Stimulated activated effector memory CD8-positive, alpha-beta T cell treated with anti-CD3 and anti-CD28 coated beads, Interleukin-12 subunit alpha, Interleukin-12 subunit beta, amount 100 ng/mL, for 72 hours (primary cell): ENCODE measurements at regions not wholly inside any gene's neighbourhood (a gene's known extent, or its start where the extent isn't known, plus 50 kb on each side); places are given as distances from the start of the nearest gene placed in this dataset.

Experiments
- ATAC-seq: fragments of 150-1000 bp; cut with Tn5 transposase; 2 replicates; pipeline ENCODE4 v1.10.0; 2021
- DNase-seq, 2 donors: peaks; one replicate each; pipeline ENCODE4 v3.0.0; 2021 to 2022; ENCODE audit warnings: low spot score in 2 of 2
- H3K27ac Mint-ChIP-seq: one replicate; pipeline ENCODE4 v1.8.0; 2022; ENCODE audit warnings: mild to moderate bottlenecking, mixed read lengths
- H3K36me3 Mint-ChIP-seq: one replicate; pipeline ENCODE4 v1.8.0; 2022; ENCODE audit warnings: mild to moderate bottlenecking, mixed read lengths
- H3K4me1 Mint-ChIP-seq: one replicate; pipeline ENCODE4 v1.8.0; 2022; ENCODE audit warnings: mixed read lengths
- H3K4me3 Mint-ChIP-seq: one replicate; pipeline ENCODE4 v1.8.0; 2022; ENCODE audit warnings: mild to moderate bottlenecking, mixed read lengths
- H3K9me3 Mint-ChIP-seq: one replicate; pipeline ENCODE4 v1.8.0; 2022; ENCODE audit warnings: mixed read lengths

- Mint-ChIP-seq H3K4me1 (no peaks in the 10 kb centered on the region), H3K4me3 (no peak overlapping the region), H3K9me3 (peaks cover 21% of the 10 kb centered on the region), H3K27ac (no peak overlapping the region), H3K36me3 (no peaks in the 10 kb centered on the region)
- no peak for ATAC-seq
- no peak for DNase-seq
Measured at GRCh38 chr13:64293923-64294322, 2878.3 kb upstream of the PCDH20 start.

- DNase-seq (no peak), ATAC-seq (no peak)
- H3K27ac Mint-ChIP-seq: no peak overlapping the region
- H3K4me1 Mint-ChIP-seq: no peaks in the 10 kb centered on the region
- no peaks in the 10 kb centered on the region for H3K36me3 Mint-ChIP-seq
- no peak overlapping the region for H3K4me3 Mint-ChIP-seq
- peaks cover 30% of the 10 kb centered on the region for H3K9me3 Mint-ChIP-seq
Measured at GRCh38 chr13:64289702-64290101, 2874.1 kb upstream of the PCDH20 start.

- ATAC-seq: no peak
- no peaks in the 10 kb centered on the region for H3K4me1 Mint-ChIP-seq
- no peak overlapping the region for H3K4me3 Mint-ChIP-seq
- no peaks in the 10 kb centered on the region for H3K36me3 Mint-ChIP-seq
- H3K9me3 Mint-ChIP-seq: peaks cover 12% of the 10 kb centered on the region
- no peak overlapping the region for H3K27ac Mint-ChIP-seq
- no peak for DNase-seq
Measured at GRCh38 chr13:64283926-64284325, 2868.3 kb upstream of the PCDH20 start.

GRCh38 chr13:64278493-64278892 lies 2862.8 kb upstream of the PCDH20 start:
- no peaks in the 10 kb centered on the region for H3K9me3 Mint-ChIP-seq
- DNase-seq: no peak

DNA sequence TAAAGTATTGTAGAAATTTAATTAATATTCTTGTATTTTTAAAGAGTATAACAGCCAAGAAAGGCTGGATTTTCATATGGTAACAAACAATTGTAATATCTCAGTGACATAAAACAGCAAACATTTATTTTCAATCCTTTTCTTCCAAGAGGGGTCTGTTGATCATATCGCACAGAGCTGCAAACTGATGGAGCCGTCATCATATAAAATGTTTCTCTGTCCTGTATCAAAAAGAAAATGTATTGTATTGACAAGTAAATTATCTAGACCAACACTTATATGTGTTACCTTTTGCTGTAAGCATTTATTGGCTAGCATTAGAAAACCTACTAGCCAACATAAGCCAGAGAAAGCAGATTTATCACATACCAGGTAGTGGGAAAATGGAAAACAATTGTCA lies 2861.4 kb upstream of the PCDH20 start:
- no peaks in the 10 kb centered on the region for H3K4me1 Mint-ChIP-seq
- H3K4me3 Mint-ChIP-seq: no peak overlapping the region
- H3K27ac Mint-ChIP-seq: no peak overlapping the region
- no peaks in the 10 kb centered on the region for H3K36me3 Mint-ChIP-seq
- ATAC-seq (no peak), DNase-seq (no peak)
- no peaks in the 10 kb centered on the region for H3K9me3 Mint-ChIP-seq

More at GRCh38 chr13:64278493-64278892, 2862.8 kb upstream of the PCDH20 start:
- Mint-ChIP-seq H3K27ac (no peak overlapping the region), H3K4me1 (no peaks in the 10 kb centered on the region), H3K4me3 (no peak overlapping the region), H3K36me3 (no peaks in the 10 kb centered on the region)
- ATAC-seq: no peak

- ATAC-seq (no peak), DNase-seq (no peak)
- Mint-ChIP-seq H3K4me3 (no peak overlapping the region), H3K9me3 (peaks cover under 1% of the 10 kb centered on the region), H3K27ac (no peak overlapping the region), H3K36me3 (no peaks in the 10 kb centered on the region), H3K4me1 (no peaks in the 10 kb centered on the region)
Measured at GRCh38 chr13:64276232-64276631, 2860.6 kb upstream of the PCDH20 start.

DNA sequence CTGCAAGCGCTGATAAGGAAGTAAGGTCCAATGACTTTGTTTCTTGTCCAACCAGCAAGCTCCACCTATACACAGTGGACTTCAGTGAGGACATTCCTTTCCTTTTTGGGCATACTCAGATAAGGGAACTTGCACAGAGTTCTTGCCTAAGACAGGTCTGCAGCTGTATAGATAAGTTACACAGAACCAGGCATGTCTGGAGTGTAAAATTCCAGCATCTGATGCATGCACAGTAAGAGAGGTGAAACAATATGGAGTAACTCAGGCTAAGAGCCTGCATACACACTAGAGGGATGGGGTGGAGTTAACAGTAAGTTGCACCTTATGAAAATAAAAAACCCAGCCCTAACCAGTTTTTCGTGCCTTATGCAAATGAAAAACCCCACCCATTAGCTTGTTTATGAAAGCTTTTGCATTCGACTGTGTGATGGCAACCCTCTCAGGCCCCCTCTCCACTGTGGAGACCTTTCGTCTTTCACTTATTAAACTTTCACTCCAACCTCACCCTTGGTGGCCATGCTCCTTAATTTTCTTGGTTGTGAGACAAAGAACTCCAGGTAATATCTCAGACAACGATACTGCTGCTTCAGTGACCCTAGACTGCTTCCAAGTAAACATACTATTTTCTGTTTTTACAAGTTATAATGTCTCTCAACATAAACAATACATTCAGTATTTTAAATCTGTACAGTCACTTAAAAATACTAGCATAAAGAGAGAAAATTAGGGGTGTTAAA lies 2859.0 kb upstream of the PCDH20 start:
- no peak overlapping the region for H3K27ac Mint-ChIP-seq
- no peaks in the 10 kb centered on the region for H3K36me3 Mint-ChIP-seq
- no peak for DNase-seq
- no peak overlapping the region for H3K4me3 Mint-ChIP-seq
- ATAC-seq: no peak
- H3K4me1 Mint-ChIP-seq: no peaks in the 10 kb centered on the region
- H3K9me3 Mint-ChIP-seq: peaks cover 3% of the 10 kb centered on the region

- no peaks in the 10 kb centered on the region for H3K4me1 Mint-ChIP-seq
- ATAC-seq: no peak
- H3K27ac Mint-ChIP-seq: no peak overlapping the region
- peaks cover 7% of the 10 kb centered on the region for H3K9me3 Mint-ChIP-seq
- H3K36me3 Mint-ChIP-seq: no peaks in the 10 kb centered on the region
- DNase-seq: no peak
- H3K4me3 Mint-ChIP-seq: no peak overlapping the region
Measured at GRCh38 chr13:64273780-64274179, 2858.1 kb upstream of the PCDH20 start.

GRCh38 chr13:64272681-64273080 lies 2857.0 kb upstream of the PCDH20 start:
- no peak overlapping the region for H3K27ac Mint-ChIP-seq
- DNase-seq: no peak

GRCh38 chr13:64266024-64266423 lies 2850.4 kb upstream of the PCDH20 start:
- DNase-seq: no peak
- Mint-ChIP-seq H3K4me3 (no peak overlapping the region), H3K4me1 (no peaks in the 10 kb centered on the region), H3K9me3 (peaks cover 16% of the 10 kb centered on the region), H3K27ac (no peak overlapping the region), H3K36me3 (no peaks in the 10 kb centered on the region)
- ATAC-seq: no peak

More at GRCh38 chr13:64272681-64273080, 2857.0 kb upstream of the PCDH20 start:
- Mint-ChIP-seq H3K4me3 (no peak overlapping the region), H3K4me1 (no peaks in the 10 kb centered on the region), H3K36me3 (no peaks in the 10 kb centered on the region), H3K9me3 (peaks cover 7% of the 10 kb centered on the region)
- no peak for ATAC-seq

GRCh38 chr13:64263285-64263684 lies 2847.6 kb upstream of the PCDH20 start:
- no peaks in the 10 kb centered on the region for H3K36me3 Mint-ChIP-seq
- no peak overlapping the region for H3K27ac Mint-ChIP-seq
- H3K4me3 Mint-ChIP-seq: no peak overlapping the region
- H3K9me3 Mint-ChIP-seq: peaks cover 15% of the 10 kb centered on the region
- DNase-seq (no peak), ATAC-seq (no peak)
- H3K4me1 Mint-ChIP-seq: no peaks in the 10 kb centered on the region

GRCh38 chr13:64256751-64257150 lies 2841.1 kb upstream of the PCDH20 start:
- DNase-seq: no peak
- no peak for ATAC-seq
- H3K9me3 Mint-ChIP-seq: peaks cover 22% of the 10 kb centered on the region
- H3K27ac Mint-ChIP-seq: no peak overlapping the region
- H3K36me3 Mint-ChIP-seq: no peaks in the 10 kb centered on the region
- no peaks in the 10 kb centered on the region for H3K4me1 Mint-ChIP-seq
- H3K4me3 Mint-ChIP-seq: no peak overlapping the region

DNA sequence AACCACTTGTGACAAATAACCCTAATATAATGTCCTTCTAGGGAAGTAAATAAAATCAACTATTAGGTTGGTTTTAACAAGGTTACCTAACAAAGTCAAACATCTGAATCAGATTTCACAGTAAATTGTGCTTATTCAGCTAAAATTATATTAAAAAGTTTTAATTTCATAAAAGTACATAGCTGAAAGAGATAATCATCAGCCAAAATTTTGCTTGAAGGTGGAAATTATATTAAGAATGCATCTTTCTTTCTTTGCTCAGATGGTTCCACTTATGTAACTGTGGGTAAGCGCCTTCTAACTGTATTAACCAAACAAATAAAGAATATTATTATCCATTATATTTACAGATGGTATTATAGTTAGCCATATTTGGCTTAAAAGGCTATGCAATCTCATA lies 2840.3 kb upstream of the PCDH20 start:
- Mint-ChIP-seq H3K4me1 (no peaks in the 10 kb centered on the region), H3K27ac (no peak overlapping the region), H3K9me3 (peaks cover 22% of the 10 kb centered on the region), H3K4me3 (no peak overlapping the region), H3K36me3 (no peaks in the 10 kb centered on the region)
- ATAC-seq: no peak
- DNase-seq: no peak

GRCh38 chr13:64248371-64249065 lies 2832.9 kb upstream of the PCDH20 start:
- DNase-seq (no peak), ATAC-seq (no peak)
- H3K4me3 Mint-ChIP-seq: no peak overlapping the region
- peaks cover 22% of the 10 kb centered on the region for H3K9me3 Mint-ChIP-seq
- no peak overlapping the region for H3K27ac Mint-ChIP-seq
- H3K4me1 Mint-ChIP-seq: no peaks in the 10 kb centered on the region
- H3K36me3 Mint-ChIP-seq: no peaks in the 10 kb centered on the region

DNA sequence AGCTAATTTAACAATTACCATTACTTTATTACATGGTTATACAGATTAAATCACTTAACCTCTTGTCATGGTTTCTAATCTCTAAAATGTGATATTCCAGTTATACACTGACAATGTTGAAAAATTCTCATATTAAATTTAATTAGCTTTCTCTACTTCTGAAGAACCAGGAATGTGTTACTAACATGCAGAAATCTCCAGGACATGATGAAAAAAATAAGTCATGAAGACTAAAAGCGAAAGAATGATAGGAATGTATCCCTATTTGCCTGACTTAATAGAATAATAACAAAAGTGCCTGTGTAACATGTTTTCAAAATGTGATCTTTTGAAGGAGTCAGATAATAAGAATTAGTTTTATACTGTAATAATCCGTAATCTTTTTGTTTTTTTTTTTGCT lies 2823.7 kb upstream of the PCDH20 start:
- ATAC-seq (no peak), DNase-seq (no peak)
- peaks cover 20% of the 10 kb centered on the region for H3K9me3 Mint-ChIP-seq
- H3K27ac Mint-ChIP-seq: no peak overlapping the region
- H3K4me3 Mint-ChIP-seq: no peak overlapping the region
- H3K36me3 Mint-ChIP-seq: no peaks in the 10 kb centered on the region
- no peaks in the 10 kb centered on the region for H3K4me1 Mint-ChIP-seq

- H3K4me1 Mint-ChIP-seq: no peaks in the 10 kb centered on the region
- no peak overlapping the region for H3K27ac Mint-ChIP-seq
- ATAC-seq: no peak
- H3K4me3 Mint-ChIP-seq: no peak overlapping the region
- DNase-seq: no peak
- no peaks in the 10 kb centered on the region for H3K36me3 Mint-ChIP-seq
- peaks cover 4% of the 10 kb centered on the region for H3K9me3 Mint-ChIP-seq
Measured at GRCh38 chr13:64234255-64234654, 2818.6 kb upstream of the PCDH20 start.
